ENCODE measurements at regions not wholly inside any gene's neighbourhood (a gene's known extent, or its start where the extent isn't known, plus 50 kb on each side); places are given as distances from the start of the nearest gene placed in this dataset.

DNA sequence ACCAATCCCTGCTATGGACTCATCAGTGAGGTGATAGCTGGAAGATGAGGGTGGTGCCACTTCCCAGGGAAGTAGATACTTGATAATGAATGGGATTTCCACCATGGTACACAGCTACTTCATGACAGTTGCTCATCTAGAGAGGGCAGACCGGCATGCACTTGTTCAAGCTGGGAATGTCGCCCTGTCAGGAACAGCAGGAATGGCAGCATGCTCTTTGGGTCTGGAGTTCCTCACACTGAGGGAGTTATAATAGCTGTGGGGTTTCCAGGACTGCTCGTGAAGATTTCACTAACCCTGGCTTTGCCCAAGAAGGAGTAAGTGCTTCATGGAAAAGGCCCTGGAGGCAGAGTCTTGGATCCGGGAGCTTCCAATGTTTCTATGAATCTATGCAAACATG, 129.2 kb downstream of the PSMG1 start (continued):
- TF ChIP-seq, protein P1, sequence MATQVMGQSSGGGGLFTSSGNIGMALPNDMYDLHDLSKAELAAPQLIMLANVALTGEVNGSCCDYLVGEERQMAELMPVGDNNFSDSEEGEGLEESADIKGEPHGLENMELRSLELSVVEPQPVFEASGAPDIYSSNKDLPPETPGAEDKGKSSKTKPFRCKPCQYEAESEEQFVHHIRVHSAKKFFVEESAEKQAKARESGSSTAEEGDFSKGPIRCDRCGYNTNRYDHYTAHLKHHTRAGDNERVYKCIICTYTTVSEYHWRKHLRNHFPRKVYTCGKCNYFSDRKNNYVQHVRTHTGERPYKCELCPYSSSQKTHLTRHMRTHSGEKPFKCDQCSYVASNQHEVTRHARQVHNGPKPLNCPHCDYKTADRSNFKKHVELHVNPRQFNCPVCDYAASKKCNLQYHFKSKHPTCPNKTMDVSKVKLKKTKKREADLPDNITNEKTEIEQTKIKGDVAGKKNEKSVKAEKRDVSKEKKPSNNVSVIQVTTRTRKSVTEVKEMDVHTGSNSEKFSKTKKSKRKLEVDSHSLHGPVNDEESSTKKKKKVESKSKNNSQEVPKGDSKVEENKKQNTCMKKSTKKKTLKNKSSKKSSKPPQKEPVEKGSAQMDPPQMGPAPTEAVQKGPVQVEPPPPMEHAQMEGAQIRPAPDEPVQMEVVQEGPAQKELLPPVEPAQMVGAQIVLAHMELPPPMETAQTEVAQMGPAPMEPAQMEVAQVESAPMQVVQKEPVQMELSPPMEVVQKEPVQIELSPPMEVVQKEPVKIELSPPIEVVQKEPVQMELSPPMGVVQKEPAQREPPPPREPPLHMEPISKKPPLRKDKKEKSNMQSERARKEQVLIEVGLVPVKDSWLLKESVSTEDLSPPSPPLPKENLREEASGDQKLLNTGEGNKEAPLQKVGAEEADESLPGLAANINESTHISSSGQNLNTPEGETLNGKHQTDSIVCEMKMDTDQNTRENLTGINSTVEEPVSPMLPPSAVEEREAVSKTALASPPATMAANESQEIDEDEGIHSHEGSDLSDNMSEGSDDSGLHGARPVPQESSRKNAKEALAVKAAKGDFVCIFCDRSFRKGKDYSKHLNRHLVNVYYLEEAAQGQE (IDR thresholded peaks at IDR 0.05) = no peak
- TF ChIP-seq HNF4G (IDR thresholded peaks at IDR 0.05) = no peak
- TF ChIP-seq, protein P2, sequence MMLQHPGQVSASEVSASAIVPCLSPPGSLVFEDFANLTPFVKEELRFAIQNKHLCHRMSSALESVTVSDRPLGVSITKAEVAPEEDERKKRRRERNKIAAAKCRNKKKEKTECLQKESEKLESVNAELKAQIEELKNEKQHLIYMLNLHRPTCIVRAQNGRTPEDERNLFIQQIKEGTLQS (IDR thresholded peaks at IDR 0.05) = no peak

DNA sequence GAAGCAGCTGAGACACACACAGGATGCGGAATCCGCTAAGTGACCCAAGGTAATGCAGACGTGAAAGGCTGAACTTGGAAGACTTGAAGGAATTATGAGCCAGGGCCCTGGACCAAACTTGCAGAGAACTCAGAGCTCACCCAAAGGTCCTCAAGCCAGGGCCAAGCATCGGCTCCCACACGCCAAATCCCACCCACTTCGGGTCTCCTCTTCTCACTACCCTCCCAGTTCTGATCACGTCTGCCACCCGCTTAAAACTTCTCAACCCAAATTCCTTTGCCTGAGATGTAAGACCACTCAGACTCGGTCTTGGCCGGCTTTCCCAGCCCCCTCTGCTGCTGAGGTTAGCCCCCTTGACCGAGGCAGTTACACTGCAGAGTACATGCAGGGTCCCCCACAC, 130.1 kb downstream of the PSMG1 start:
- 94% methylated on average over 11 of the region's 11 CpGs for WGBS
- no peak overlapping the region for H3K27ac ChIP-seq (ENCODE audit: low read depth in 1 of 2, low read length in 2 of 2)
- H3K4me3 ChIP-seq (ENCODE audit: low read depth in 1 of 3, low read length in 3 of 3) = no peak overlapping the region
- no peaks in the 10 kb centered on the region for H3K9me3 ChIP-seq (ENCODE audit: control insufficient read depth in 4 of 4, low read length in 3 of 4)
- DNase-seq (ENCODE audit: low spot score) = no peak
- H3K36me3 ChIP-seq (ENCODE audit: control insufficient read depth in 4 of 4, insufficient read depth in 3 of 4, low read depth in 1 of 4, low read length in 3 of 4) = no peaks in the 10 kb centered on the region
- no peaks in the 10 kb centered on the region for H3K4me1 ChIP-seq (ENCODE audit: control insufficient read depth in 4 of 4, insufficient read depth in 4 of 4, low read length in 3 of 4)
- no peaks in the 10 kb centered on the region for H3K27me3 ChIP-seq (ENCODE audit: control insufficient read depth in 4 of 4, insufficient read depth in 4 of 4, low read length in 3 of 4)
- TF ChIP-seq TAF1 (conservative IDR thresholded peaks at IDR 0.05) (no peak), RAD21 (IDR thresholded peaks at IDR 0.05) (no peak), JUND (IDR thresholded peaks at IDR 0.05) (no peak), GABPA (IDR thresholded peaks at IDR 0.05 in 1 of 2, conservative IDR thresholded peaks at IDR 0.05 in 1 of 2) (no peak), HNF4G (IDR thresholded peaks at IDR 0.05) (no peak), HNF4A (conservative IDR thresholded peaks at IDR 0.05) (no peak), SP1 (IDR thresholded peaks at IDR 0.05) (no peak), RXRA (IDR thresholded peaks at IDR 0.05) (no peak), FOXA1 (IDR thresholded peaks at IDR 0.05) (no peak), EGR1 (IDR thresholded peaks at IDR 0.05; ENCODE audit: low read depth in 2 of 2) (no peak), YY1 (IDR thresholded peaks at IDR 0.05) (no peak), NR2F2 (IDR thresholded peaks at IDR 0.05) (no peak), FOXA2 (IDR thresholded peaks at IDR 0.05) (no peak)
- TF ChIP-seq, protein P3, sequence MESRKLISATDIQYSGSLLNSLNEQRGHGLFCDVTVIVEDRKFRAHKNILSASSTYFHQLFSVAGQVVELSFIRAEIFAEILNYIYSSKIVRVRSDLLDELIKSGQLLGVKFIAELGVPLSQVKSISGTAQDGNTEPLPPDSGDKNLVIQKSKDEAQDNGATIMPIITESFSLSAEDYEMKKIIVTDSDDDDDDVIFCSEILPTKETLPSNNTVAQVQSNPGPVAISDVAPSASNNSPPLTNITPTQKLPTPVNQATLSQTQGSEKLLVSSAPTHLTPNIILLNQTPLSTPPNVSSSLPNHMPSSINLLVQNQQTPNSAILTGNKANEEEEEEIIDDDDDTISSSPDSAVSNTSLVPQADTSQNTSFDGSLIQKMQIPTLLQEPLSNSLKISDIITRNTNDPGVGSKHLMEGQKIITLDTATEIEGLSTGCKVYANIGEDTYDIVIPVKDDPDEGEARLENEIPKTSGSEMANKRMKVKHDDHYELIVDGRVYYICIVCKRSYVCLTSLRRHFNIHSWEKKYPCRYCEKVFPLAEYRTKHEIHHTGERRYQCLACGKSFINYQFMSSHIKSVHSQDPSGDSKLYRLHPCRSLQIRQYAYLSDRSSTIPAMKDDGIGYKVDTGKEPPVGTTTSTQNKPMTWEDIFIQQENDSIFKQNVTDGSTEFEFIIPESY (IDR thresholded peaks at IDR 0.05) = no peak
- TF ChIP-seq, protein P4, sequence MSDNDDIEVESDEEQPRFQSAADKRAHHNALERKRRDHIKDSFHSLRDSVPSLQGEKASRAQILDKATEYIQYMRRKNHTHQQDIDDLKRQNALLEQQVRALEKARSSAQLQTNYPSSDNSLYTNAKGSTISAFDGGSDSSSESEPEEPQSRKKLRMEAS (IDR thresholded peaks at IDR 0.05) = no peak
- TF ChIP-seq, protein P5, sequence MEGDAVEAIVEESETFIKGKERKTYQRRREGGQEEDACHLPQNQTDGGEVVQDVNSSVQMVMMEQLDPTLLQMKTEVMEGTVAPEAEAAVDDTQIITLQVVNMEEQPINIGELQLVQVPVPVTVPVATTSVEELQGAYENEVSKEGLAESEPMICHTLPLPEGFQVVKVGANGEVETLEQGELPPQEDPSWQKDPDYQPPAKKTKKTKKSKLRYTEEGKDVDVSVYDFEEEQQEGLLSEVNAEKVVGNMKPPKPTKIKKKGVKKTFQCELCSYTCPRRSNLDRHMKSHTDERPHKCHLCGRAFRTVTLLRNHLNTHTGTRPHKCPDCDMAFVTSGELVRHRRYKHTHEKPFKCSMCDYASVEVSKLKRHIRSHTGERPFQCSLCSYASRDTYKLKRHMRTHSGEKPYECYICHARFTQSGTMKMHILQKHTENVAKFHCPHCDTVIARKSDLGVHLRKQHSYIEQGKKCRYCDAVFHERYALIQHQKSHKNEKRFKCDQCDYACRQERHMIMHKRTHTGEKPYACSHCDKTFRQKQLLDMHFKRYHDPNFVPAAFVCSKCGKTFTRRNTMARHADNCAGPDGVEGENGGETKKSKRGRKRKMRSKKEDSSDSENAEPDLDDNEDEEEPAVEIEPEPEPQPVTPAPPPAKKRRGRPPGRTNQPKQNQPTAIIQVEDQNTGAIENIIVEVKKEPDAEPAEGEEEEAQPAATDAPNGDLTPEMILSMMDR (IDR thresholded peaks at IDR 0.05; ENCODE audit: low read depth, low read length, missing input control) = no peak
- TF ChIP-seq, protein P1 (IDR thresholded peaks at IDR 0.05) = no peak
- TF ChIP-seq, protein P2 (IDR thresholded peaks at IDR 0.05) = no peak
- no peak overlapping the region for H3K9ac ChIP-seq (ENCODE audit: low read depth in 1 of 2, low read length in 2 of 2)
